ENCODE measurements at regions not wholly inside any gene's neighbourhood (a gene's known extent, or its start where the extent isn't known, plus 50 kb on each side); places are given as distances from the start of the nearest gene placed in this dataset.

DNA sequence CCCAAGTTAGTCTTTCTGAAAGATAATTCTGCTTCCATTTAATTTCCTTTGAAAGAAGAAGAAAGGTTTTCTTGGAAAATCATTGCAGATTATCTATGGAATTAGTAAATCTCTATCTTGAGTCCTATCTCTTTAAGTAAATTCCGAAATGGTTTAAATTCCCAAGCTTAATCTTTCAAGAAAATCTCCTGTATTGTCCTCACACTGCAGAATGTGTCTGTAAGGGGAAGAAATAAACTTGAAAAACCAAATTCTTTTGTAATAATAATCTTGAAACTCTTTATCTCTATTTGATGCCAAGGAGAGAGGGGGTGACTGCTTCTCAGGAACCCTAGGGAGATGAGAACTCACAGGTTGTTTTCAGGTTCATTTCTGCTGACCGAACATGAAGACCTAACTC, 150.8 kb upstream of the ARHGAP28 start:
- no peaks in the 10 kb centered on the region for H3K9me3 ChIP-seq (ENCODE audit: control insufficient read depth, insufficient read depth, low read length)
- H3K4me3 ChIP-seq (ENCODE audit: low read length) = no peak overlapping the region
- no peak for TF ChIP-seq EZH2phosphoT487 (IDR thresholded peaks at IDR 0.05; ENCODE audit: borderline replicate concordance, low read length)
- H3K27ac ChIP-seq (ENCODE audit: low read depth, low read length) = no peak overlapping the region
- no peaks in the 10 kb centered on the region for H3K79me2 ChIP-seq (ENCODE audit: control insufficient read depth, low read length)
- H3K36me3 ChIP-seq (ENCODE audit: control insufficient read depth, low read length) = no peaks in the 10 kb centered on the region
- H3K27me3 ChIP-seq (ENCODE audit: control insufficient read depth, low read length) = no peaks in the 10 kb centered on the region
- no peak overlapping the region for H3K4me2 ChIP-seq (ENCODE audit: low read length)
- no peaks in the 10 kb centered on the region for H4K20me1 ChIP-seq (ENCODE audit: control insufficient read depth, insufficient read depth, low read depth, low read length)
- H3K9me2 ChIP-seq (replicated peaks; ENCODE audit: control insufficient read depth, low read length) = no peaks in the 10 kb centered on the region; the same call in 1 of the 2 replicates
- H3K4me1 ChIP-seq (ENCODE audit: control insufficient read depth, low read length) = no peaks in the 10 kb centered on the region
- H3F3A ChIP-seq (ENCODE audit: control insufficient read depth, insufficient read depth) = no peaks in the 10 kb centered on the region

DNA sequence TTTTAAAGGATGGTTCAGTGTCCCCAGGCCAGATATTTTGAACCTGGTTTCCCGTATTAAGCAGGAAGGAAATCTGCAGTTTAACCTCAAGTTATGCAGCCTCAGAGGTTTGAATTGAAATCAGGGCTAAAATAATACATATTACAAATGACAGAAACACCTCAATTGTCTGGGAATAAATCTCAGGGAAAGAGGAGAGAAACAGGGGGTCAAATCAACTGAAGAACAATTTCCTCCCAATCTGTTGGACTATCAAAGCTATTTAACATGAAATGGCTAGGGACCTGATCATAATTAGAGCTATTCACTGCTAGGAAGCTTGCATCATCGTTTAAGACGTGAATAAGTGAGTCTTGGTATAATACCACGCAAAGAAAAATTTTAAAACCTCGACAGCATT, 150.0 kb upstream of the ARHGAP28 start:
- Histone ChIP-seq H4K20me1 (ENCODE audit: control insufficient read depth, insufficient read depth, low read depth, low read length) (no peaks in the 10 kb centered on the region), H3K4me2 (ENCODE audit: low read length) (no peak overlapping the region)

DNA sequence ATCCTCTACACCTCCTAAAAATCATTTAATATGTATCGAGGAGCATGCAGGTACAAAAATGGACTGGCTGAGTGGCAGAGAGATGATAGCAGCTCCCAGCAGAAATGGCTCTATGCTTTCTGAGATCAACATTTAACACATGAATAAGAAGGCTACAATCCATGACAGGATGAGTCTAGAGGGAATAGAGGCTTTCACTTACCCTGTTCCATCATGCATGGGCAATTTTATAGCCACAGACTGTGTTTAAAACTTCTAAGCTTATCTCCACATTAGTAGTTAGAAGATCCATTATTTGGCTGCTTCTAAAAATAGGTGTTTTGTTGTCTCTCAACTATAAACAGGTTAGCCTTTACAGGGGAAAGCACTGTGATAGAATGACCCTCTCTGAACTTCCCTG, 149.1 kb upstream of the ARHGAP28 start:
- Histone ChIP-seq H3F3A (ENCODE audit: control insufficient read depth, insufficient read depth) (no peaks in the 10 kb centered on the region), H3K27ac (ENCODE audit: low read depth, low read length) (no peak overlapping the region), H3K4me2 (ENCODE audit: low read length) (no peak overlapping the region), H3K36me3 (ENCODE audit: control insufficient read depth, low read length) (no peaks in the 10 kb centered on the region), H3K27me3 (ENCODE audit: control insufficient read depth, low read length) (no peaks in the 10 kb centered on the region), H3K4me1 (ENCODE audit: control insufficient read depth, low read length) (no peaks in the 10 kb centered on the region), H3K4me3 (ENCODE audit: low read length) (no peak overlapping the region), H3K9me3 (ENCODE audit: control insufficient read depth, insufficient read depth, low read length) (no peaks in the 10 kb centered on the region), H3K79me2 (ENCODE audit: control insufficient read depth, low read length) (no peaks in the 10 kb centered on the region), H3K9me2 (replicated peaks; ENCODE audit: control insufficient read depth, low read length) (no peaks in the 10 kb centered on the region; the same call in 1 of the 2 replicates), H4K20me1 (ENCODE audit: control insufficient read depth, insufficient read depth, low read depth, low read length) (no peaks in the 10 kb centered on the region)
- no peak for TF ChIP-seq EZH2phosphoT487 (IDR thresholded peaks at IDR 0.05; ENCODE audit: borderline replicate concordance, low read length)
- TF ChIP-seq, protein P1, sequence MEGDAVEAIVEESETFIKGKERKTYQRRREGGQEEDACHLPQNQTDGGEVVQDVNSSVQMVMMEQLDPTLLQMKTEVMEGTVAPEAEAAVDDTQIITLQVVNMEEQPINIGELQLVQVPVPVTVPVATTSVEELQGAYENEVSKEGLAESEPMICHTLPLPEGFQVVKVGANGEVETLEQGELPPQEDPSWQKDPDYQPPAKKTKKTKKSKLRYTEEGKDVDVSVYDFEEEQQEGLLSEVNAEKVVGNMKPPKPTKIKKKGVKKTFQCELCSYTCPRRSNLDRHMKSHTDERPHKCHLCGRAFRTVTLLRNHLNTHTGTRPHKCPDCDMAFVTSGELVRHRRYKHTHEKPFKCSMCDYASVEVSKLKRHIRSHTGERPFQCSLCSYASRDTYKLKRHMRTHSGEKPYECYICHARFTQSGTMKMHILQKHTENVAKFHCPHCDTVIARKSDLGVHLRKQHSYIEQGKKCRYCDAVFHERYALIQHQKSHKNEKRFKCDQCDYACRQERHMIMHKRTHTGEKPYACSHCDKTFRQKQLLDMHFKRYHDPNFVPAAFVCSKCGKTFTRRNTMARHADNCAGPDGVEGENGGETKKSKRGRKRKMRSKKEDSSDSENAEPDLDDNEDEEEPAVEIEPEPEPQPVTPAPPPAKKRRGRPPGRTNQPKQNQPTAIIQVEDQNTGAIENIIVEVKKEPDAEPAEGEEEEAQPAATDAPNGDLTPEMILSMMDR (IDR thresholded peaks at IDR 0.05; ENCODE audit: low read depth, low read length, poor library complexity, severe bottlenecking) = no peak

More for the DNA sequence above, 150.0 kb upstream of the ARHGAP28 start:
- Histone ChIP-seq H3K27ac (ENCODE audit: low read depth, low read length) (no peak overlapping the region), H3K4me1 (ENCODE audit: control insufficient read depth, low read length) (no peaks in the 10 kb centered on the region), H3K9me3 (ENCODE audit: control insufficient read depth, insufficient read depth, low read length) (no peaks in the 10 kb centered on the region), H3K27me3 (ENCODE audit: control insufficient read depth, low read length) (no peaks in the 10 kb centered on the region), H3K4me3 (ENCODE audit: low read length) (no peak overlapping the region), H3K36me3 (ENCODE audit: control insufficient read depth, low read length) (no peaks in the 10 kb centered on the region), H3K9me2 (replicated peaks; ENCODE audit: control insufficient read depth, low read length) (no peaks in the 10 kb centered on the region; the same call in 1 of the 2 replicates), H3F3A (ENCODE audit: control insufficient read depth, insufficient read depth) (no peaks in the 10 kb centered on the region), H3K79me2 (ENCODE audit: control insufficient read depth, low read length) (no peaks in the 10 kb centered on the region)
- no peak for TF ChIP-seq EZH2phosphoT487 (IDR thresholded peaks at IDR 0.05; ENCODE audit: borderline replicate concordance, low read length)
- TF ChIP-seq, protein P1 (IDR thresholded peaks at IDR 0.05; ENCODE audit: low read depth, low read length, poor library complexity, severe bottlenecking) = no peak

DNA sequence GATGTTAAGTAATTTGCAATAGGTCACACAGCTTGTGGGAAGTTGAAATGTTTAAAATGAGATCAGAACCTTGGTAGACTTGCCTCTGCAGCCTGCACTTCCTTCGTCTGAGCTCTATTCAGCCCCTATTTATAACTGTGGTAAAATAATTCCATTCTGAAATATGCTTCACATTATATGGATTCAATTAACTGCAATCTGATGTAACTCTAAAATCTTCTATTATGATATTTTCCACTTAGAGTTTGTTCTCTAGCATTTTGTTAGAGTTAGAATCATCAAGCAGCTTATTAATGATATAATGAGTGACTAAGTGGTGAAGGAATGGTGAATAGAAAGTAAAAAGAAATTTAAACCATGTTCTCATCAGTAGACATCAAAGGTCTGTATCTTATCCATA, 139.6 kb upstream of the ARHGAP28 start:
- TF ChIP-seq, protein P1 (IDR thresholded peaks at IDR 0.05; ENCODE audit: low read depth, low read length, poor library complexity, severe bottlenecking) = no peak
- TF ChIP-seq EZH2phosphoT487 (IDR thresholded peaks at IDR 0.05; ENCODE audit: borderline replicate concordance, low read length) = no peak
- no peaks in the 10 kb centered on the region for H4K20me1 ChIP-seq (ENCODE audit: control insufficient read depth, insufficient read depth, low read depth, low read length)
- no peaks in the 10 kb centered on the region for H3K36me3 ChIP-seq (ENCODE audit: control insufficient read depth, low read length)
- H3K27me3 ChIP-seq (ENCODE audit: control insufficient read depth, low read length) = no peaks in the 10 kb centered on the region
- H3K9me2 ChIP-seq (replicated peaks; ENCODE audit: control insufficient read depth, low read length) = no peaks in the 10 kb centered on the region
- H3K27ac ChIP-seq (ENCODE audit: low read depth, low read length) = no peak overlapping the region
- no peaks in the 10 kb centered on the region for H3K4me1 ChIP-seq (ENCODE audit: control insufficient read depth, low read length)
- H3K4me2 ChIP-seq (ENCODE audit: low read length) = no peak overlapping the region
- H3K79me2 ChIP-seq (ENCODE audit: control insufficient read depth, low read length) = no peaks in the 10 kb centered on the region
- no peaks in the 10 kb centered on the region for H3K9me3 ChIP-seq (ENCODE audit: control insufficient read depth, insufficient read depth, low read length)
- H3F3A ChIP-seq (ENCODE audit: control insufficient read depth, insufficient read depth) = no peaks in the 10 kb centered on the region
- no peak overlapping the region for H3K4me3 ChIP-seq (ENCODE audit: low read length)

Measured in DOHH2 (cell line).